T-helper 9 cell (primary cell): ENCODE measurements at regions not wholly inside any gene's neighbourhood (a gene's known extent, or its start where the extent isn't known, plus 50 kb on each side); places are given as distances from the start of the nearest gene placed in this dataset.
"Not testable (repeated sequence)": the region's sequence is repeated elsewhere in the genome, so short reads cannot be mapped to it uniquely, and the experiment has no call there.

ENCODE experiments used
- DNase-seq: peaks from one replicate; pipeline ENCODE4 v3.0.0-alpha.2; 2020

- no peak for DNase-seq
Measured at GRCh38 chr1:19024532-19024931, 68.1 kb upstream of the IFFO2 start.

- no peak for DNase-seq
Measured at GRCh38 chr1:19023787-19024186, 67.3 kb upstream of the IFFO2 start.

GRCh38 chr1:19021845-19022244 is 65.4 kb upstream of the IFFO2 start:
- DNase-seq: no peak

- not testable (repeated sequence) for DNase-seq
Measured at GRCh38 chr1:19019288-19019687, 62.8 kb upstream of the IFFO2 start.

- DNase-seq: no peak
Measured at GRCh38 chr1:19015476-19015875, 59.0 kb upstream of the IFFO2 start.

GRCh38 chr1:19014765-19015164 is 58.3 kb upstream of the IFFO2 start:
- DNase-seq: no peak

- DNase-seq: no peak
Measured at GRCh38 chr1:19013826-19014548, 57.5 kb upstream of the IFFO2 start.

- no peak for DNase-seq
Measured at GRCh38 chr1:19011845-19012231, 55.4 kb upstream of the IFFO2 start.

GRCh38 chr1:19010995-19011844 is 54.7 kb upstream of the IFFO2 start:
- peak; percentile 16 for DNase-seq

- no peak for DNase-seq
Measured at GRCh38 chr1:19010503-19010902, 54.0 kb upstream of the IFFO2 start.

- no peak for DNase-seq
Measured at GRCh38 chr1:19009882-19010321, 53.4 kb upstream of the IFFO2 start.

GRCh38 chr1:19009126-19009881 is 52.8 kb upstream of the IFFO2 start:
- DNase-seq: no peak

- DNase-seq: no peak
Measured at GRCh38 chr1:19007491-19008441, 51.3 kb upstream of the IFFO2 start.

GRCh38 chr1:19006837-19007271 is 50.4 kb upstream of the IFFO2 start:
- no peak for DNase-seq
